HepG2 (cell line): ENCODE measurements at regions not wholly inside any gene's neighbourhood (a gene's known extent, or its start where the extent isn't known, plus 50 kb on each side); places are given as distances from the start of the nearest gene placed in this dataset.

Experiments used
- ARID2 ChIP-seq: sonication (generic); formaldehyde crosslinking; IDR thresholded peaks from 2 replicates; pipeline ENCODE4 v1.8.1; 2022; ENCODE audit warnings: mild to moderate bottlenecking, missing genetic modification reagents, borderline replicate concordance
- CEBPG ChIP-seq: IDR thresholded peaks from 2 replicates; pipeline ENCODE4 v1.6.1; 2016
- ELF1 ChIP-seq: sonication (generic); formaldehyde crosslinking; IDR thresholded peaks from 2 replicates; pipeline ENCODE4 v1.4.0; 2020; ENCODE audit warnings: missing genetic modification reagents
- GLMP ChIP-seq: sonication (generic); formaldehyde crosslinking; IDR thresholded peaks from 2 replicates; pipeline ENCODE4 v1.9.0; 2021; ENCODE audit warnings: missing genetic modification reagents, mild to moderate bottlenecking, borderline replicate concordance
- HNF4G ChIP-seq, 2 experiments: sonication (generic) in 1 of 2; formaldehyde crosslinking in 1 of 2; IDR thresholded peaks; 2 replicates each; pipeline versions ENCODE4 v1.4.0 to v1.6.1; 2011 to 2020; ENCODE audit warnings: borderline replicate concordance in 2 of 2, low read depth in 2 of 2, mild to moderate bottlenecking in 2 of 2, low read length in 1 of 2, missing genetic modification reagents in 1 of 2, moderate library complexity in 1 of 2
- PAXIP1 ChIP-seq: sonication (generic); formaldehyde crosslinking; conservative IDR thresholded peaks from 2 replicates; pipeline ENCODE4 v1.4.0; 2020; ENCODE audit warnings: mild to moderate bottlenecking, missing genetic modification reagents, moderate library complexity
- TERF1 ChIP-seq: sonication (generic); formaldehyde crosslinking; IDR thresholded peaks from 2 replicates; pipeline ENCODE4 v1.8.0; 2022; ENCODE audit warnings: mild to moderate bottlenecking, missing genetic modification reagents, moderate library complexity
- XRCC5 ChIP-seq: fragments of 200-400 bp; formaldehyde crosslinking; optimal IDR thresholded peaks from 2 replicates; pipeline ENCODE3; 2017; ENCODE audit warnings: mild to moderate bottlenecking, low read length
- ZMYM3 ChIP-seq: sonication (generic); formaldehyde crosslinking; IDR thresholded peaks from 2 replicates; pipeline ENCODE4 v1.5.1; 2020; ENCODE audit warnings: mild to moderate bottlenecking, missing genetic modification reagents
- ZNF20 ChIP-seq: sonication (generic); formaldehyde crosslinking; IDR thresholded peaks from 2 replicates; pipeline ENCODE4 v1.4.0; 2020; ENCODE audit warnings: mild to moderate bottlenecking, moderate library complexity, missing genetic modification reagents
- ZNF331 ChIP-seq: sonication (generic); formaldehyde crosslinking; IDR thresholded peaks from 2 replicates; pipeline ENCODE4 v1.4.0; 2020; ENCODE audit warnings: missing genetic modification reagents
- ZNF350 ChIP-seq: sonication (generic); formaldehyde crosslinking; IDR thresholded peaks from 2 replicates; pipeline ENCODE4 v1.4.0; 2020; ENCODE audit warnings: mild to moderate bottlenecking, low read depth, missing genetic modification reagents, borderline replicate concordance
- ZNF792 ChIP-seq: IDR thresholded peaks from 2 replicates; pipeline ENCODE4 v1.6.1; 2016
- TF ChIP-seq, protein P1 (sequence below), 2 experiments: fragments of 450-650 bp in 1 of 2; sonication (generic) in 1 of 2; formaldehyde crosslinking in 1 of 2; IDR thresholded peaks; 2 replicates each; pipeline versions ENCODE4 v1.6.1 to v1.8.0; 2016 to 2022; ENCODE audit warnings: antibody characterized with exemption in 1 of 2, mild to moderate bottlenecking in 1 of 2, missing genetic modification reagents in 1 of 2

GRCh38 chr2:211014376-211014775 lies 458.0 kb downstream of the CPS1 start (continued):
- TF ChIP-seq, protein P1, sequence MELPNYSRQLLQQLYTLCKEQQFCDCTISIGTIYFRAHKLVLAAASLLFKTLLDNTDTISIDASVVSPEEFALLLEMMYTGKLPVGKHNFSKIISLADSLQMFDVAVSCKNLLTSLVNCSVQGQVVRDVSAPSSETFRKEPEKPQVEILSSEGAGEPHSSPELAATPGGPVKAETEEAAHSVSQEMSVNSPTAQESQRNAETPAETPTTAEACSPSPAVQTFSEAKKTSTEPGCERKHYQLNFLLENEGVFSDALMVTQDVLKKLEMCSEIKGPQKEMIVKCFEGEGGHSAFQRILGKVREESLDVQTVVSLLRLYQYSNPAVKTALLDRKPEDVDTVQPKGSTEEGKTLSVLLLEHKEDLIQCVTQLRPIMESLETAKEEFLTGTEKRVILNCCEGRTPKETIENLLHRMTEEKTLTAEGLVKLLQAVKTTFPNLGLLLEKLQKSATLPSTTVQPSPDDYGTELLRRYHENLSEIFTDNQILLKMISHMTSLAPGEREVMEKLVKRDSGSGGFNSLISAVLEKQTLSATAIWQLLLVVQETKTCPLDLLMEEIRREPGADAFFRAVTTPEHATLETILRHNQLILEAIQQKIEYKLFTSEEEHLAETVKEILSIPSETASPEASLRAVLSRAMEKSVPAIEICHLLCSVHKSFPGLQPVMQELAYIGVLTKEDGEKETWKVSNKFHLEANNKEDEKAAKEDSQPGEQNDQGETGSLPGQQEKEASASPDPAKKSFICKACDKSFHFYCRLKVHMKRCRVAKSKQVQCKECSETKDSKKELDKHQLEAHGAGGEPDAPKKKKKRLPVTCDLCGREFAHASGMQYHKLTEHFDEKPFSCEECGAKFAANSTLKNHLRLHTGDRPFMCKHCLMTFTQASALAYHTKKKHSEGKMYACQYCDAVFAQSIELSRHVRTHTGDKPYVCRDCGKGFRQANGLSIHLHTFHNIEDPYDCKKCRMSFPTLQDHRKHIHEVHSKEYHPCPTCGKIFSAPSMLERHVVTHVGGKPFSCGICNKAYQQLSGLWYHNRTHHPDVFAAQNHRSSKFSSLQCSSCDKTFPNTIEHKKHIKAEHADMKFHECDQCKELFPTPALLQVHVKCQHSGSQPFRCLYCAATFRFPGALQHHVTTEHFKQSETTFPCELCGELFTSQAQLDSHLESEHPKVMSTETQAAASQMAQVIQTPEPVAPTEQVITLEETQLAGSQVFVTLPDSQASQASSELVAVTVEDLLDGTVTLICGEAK (IDR thresholded peaks at IDR 0.05): no peak
- TF ChIP-seq, protein P1 (CRISPR knock-in tag; IDR thresholded peaks at IDR 0.05): no peak; the same call in 1 of the 2 replicates
- no peak for TF ChIP-seq ZNF350 (CRISPR knock-in tag)
- no peak for TF ChIP-seq XRCC5
- TF ChIP-seq ZNF792 (CRISPR knock-in tag): no peak
- TF ChIP-seq ELF1 (CRISPR knock-in tag): 0 out of 2 replicates have a peak, but pooled peaks have one; percentile 19
- no peak for TF ChIP-seq GLMP (CRISPR knock-in tag)
- TF ChIP-seq ZNF20 (CRISPR knock-in tag): peak; percentile 72; the same call in 1 of the 2 replicates
- TF ChIP-seq CEBPG (CRISPR knock-in tag): no peak
- 0 out of 2 replicates have a peak, but pooled peaks have one; percentile 11 for TF ChIP-seq HNF4G (IDR thresholded peaks at IDR 0.05; ENCODE audit: borderline replicate concordance, low read depth, low read length)
- TF ChIP-seq HNF4G (CRISPR knock-in tag; IDR thresholded peaks at IDR 0.05; ENCODE audit: borderline replicate concordance, low read depth): no peak
- no peak for TF ChIP-seq TERF1 (CRISPR knock-in tag)
- peak; percentile 41; the same call in 1 of the 2 replicates for TF ChIP-seq ARID2 (CRISPR knock-in tag)
- TF ChIP-seq PAXIP1: peak; percentile 80
- 0 out of 2 replicates have a peak, but pooled peaks have one; percentile 23 for TF ChIP-seq ZMYM3 (CRISPR knock-in tag)
- TF ChIP-seq ZNF331 (CRISPR knock-in tag): peak; percentile 81; the same call in 1 of the 2 replicates
